ENCODE measurements at regions not wholly inside any gene's neighbourhood (a gene's known extent, or its start where the extent isn't known, plus 50 kb on each side); places are given as distances from the start of the nearest gene placed in this dataset.

GRCh38 chr2:167792126-167792525 is 455.3 kb downstream of the STK39 start:
- TF ChIP-seq CTCF (IDR thresholded peaks at IDR 0.05) = no peak
- no peak for TF ChIP-seq POLR2A (IDR thresholded peaks at IDR 0.05)
